ENCODE measurements at regions not wholly inside any gene's neighbourhood (a gene's known extent, or its start where the extent isn't known, plus 50 kb on each side); places are given as distances from the start of the nearest gene placed in this dataset.

- TF ChIP-seq CTCF (conservative IDR thresholded peaks at IDR 0.05; ENCODE audit: low read depth, low read length) (no peak), EZH2 (IDR thresholded peaks at IDR 0.05; ENCODE audit: borderline replicate concordance, low read depth, low read length, poor library complexity, severe bottlenecking) (no peak)
Observed at GRCh38 chrX:69232945-69233344, 67.7 kb upstream of the PJA1 start.

Data from A673 (cell line).